K562 (cell line): ENCODE measurements at regions not wholly inside any gene's neighbourhood (a gene's known extent, or its start where the extent isn't known, plus 50 kb on each side); places are given as distances from the start of the nearest gene placed in this dataset.

Source experiments
- BRD4 ChIP-seq: fragments of 200-600 bp; sonication (generic); IDR thresholded peaks from 2 replicates; pipeline ENCODE4 v1.6.1; 2017; ENCODE audit warnings: inconsistent platforms
- CHD7 ChIP-seq: fragments of 200-600 bp; sonication (generic); IDR thresholded peaks from one replicate; pipeline ENCODE4 v1.6.1; 2012; ENCODE audit warnings: mild to moderate bottlenecking, low read depth, low read length, inconsistent platforms
- CTCFL ChIP-seq: IDR thresholded peaks from 2 replicates; pipeline ENCODE4 v1.6.1; 2011; ENCODE audit warnings: borderline replicate concordance, low read depth, mild to moderate bottlenecking, moderate library complexity, low read length; ENCODE audit not compliant: insufficient read depth, poor library complexity, severe bottlenecking
- MYC ChIP-seq, 2 experiments: fragments of 250-450 bp in 1 of 2; sonication (Bioruptor Pico) in 1 of 2; IDR thresholded peaks; 2 replicates each; pipeline versions ENCODE4 v1.5.1 to v1.6.1; 2012 to 2021; ENCODE audit warnings: low read depth in 2 of 2, borderline replicate concordance in 1 of 2, improper control_type of control experiment in 1 of 2, low read length in 1 of 2, mild to moderate bottlenecking in 1 of 2, moderate library complexity in 1 of 2
- NFIX ChIP-seq: fragments of 250-450 bp; sonication (Bioruptor Pico); IDR thresholded peaks from 2 replicates; pipeline ENCODE4 v1.4.0; 2020; ENCODE audit warnings: low read depth, mild to moderate bottlenecking, moderate library complexity
- NR2C1 ChIP-seq, 2 experiments: fragments of 450-650 bp; IDR thresholded peaks; 2 replicates each; pipeline ENCODE4 v1.6.1; 2017; ENCODE audit warnings: mild to moderate bottlenecking in 2 of 2, antibody characterized with exemption in 1 of 2, inconsistent platforms in 1 of 2, missing compliant biosample characterization in 1 of 2, missing genetic modification characterization in 1 of 2
- POLR2A ChIP-seq: fragments of 450-650 bp; conservative IDR thresholded peaks from 2 replicates; pipeline ENCODE4 v1.6.1; 2016
- SUPT5H ChIP-seq: fragments of 450-650 bp; IDR thresholded peaks from 2 replicates; pipeline ENCODE4 v1.6.1; 2016
- TFAP4 ChIP-seq: sonication (generic); formaldehyde crosslinking; IDR thresholded peaks from 2 replicates; pipeline ENCODE4 v1.8.0; 2022; ENCODE audit warnings: missing genetic modification reagents, mild to moderate bottlenecking, moderate library complexity, borderline replicate concordance
- ZNF174 ChIP-seq: fragments of 250-450 bp; sonication (Bioruptor Pico); IDR thresholded peaks from 2 replicates; pipeline ENCODE4 v1.4.0; 2020; ENCODE audit warnings: mild to moderate bottlenecking

- TF ChIP-seq CHD7 (no peak), NR2C1 (IDR thresholded peaks at IDR 0.05) (no peak), NR2C1 (tag; IDR thresholded peaks at IDR 0.05) (no peak), POLR2A (no peak), NFIX (CRISPR knock-in tag) (no peak), TFAP4 (no peak), MYC (IDR thresholded peaks at IDR 0.05; ENCODE audit: low read depth, low read length) (no peak), MYC (CRISPR knock-in tag; IDR thresholded peaks at IDR 0.05; ENCODE audit: borderline replicate concordance, low read depth) (no peak), CTCFL (no peak), BRD4 (no peak), ZNF174 (CRISPR knock-in tag) (no peak), SUPT5H (no peak)
Observed at GRCh38 chr9:1233568-1233967, 183.4 kb downstream of the DMRT2 start (continued).
